PFSK-1 (cell line): ENCODE measurements at regions not wholly inside any gene's neighbourhood (a gene's known extent, or its start where the extent isn't known, plus 50 kb on each side); places are given as distances from the start of the nearest gene placed in this dataset.

Experiments
- FOXP2 ChIP-seq: optimal IDR thresholded peaks from 2 replicates; pipeline ENCODE3; 2011; ENCODE audit warnings: borderline replicate concordance, control low read depth, inconsistent platforms; ENCODE audit not compliant: insufficient read depth; ENCODE audit errors: extremely low read length, extremely low read depth
- POLR2AphosphoS5 ChIP-seq: IDR thresholded peaks from 2 replicates; pipeline ENCODE4 v1.6.1; 2012; ENCODE audit warnings: low read depth, mild to moderate bottlenecking, control low read depth, low read length, moderate library complexity
- SIN3A ChIP-seq: IDR thresholded peaks from 2 replicates; pipeline ENCODE4 v1.6.1; 2012; ENCODE audit warnings: mild to moderate bottlenecking, low read length, moderate library complexity, borderline replicate concordance; ENCODE audit not compliant: insufficient read depth
- TAF1 ChIP-seq: IDR thresholded peaks from 2 replicates; pipeline ENCODE4 v1.6.1; 2012; ENCODE audit warnings: low read length, control low read depth, borderline replicate concordance; ENCODE audit not compliant: insufficient read depth
- TF ChIP-seq, protein P1 (sequence below), 2 experiments: IDR thresholded peaks; 2 replicates each; pipeline versions ENCODE4 v1.6.1 to v1.8.0; 2011 to 2012; ENCODE audit warnings: low read depth in 2 of 2, low read length in 2 of 2, control low read depth in 1 of 2, inconsistent platforms in 1 of 2, mild to moderate bottlenecking in 1 of 2, moderate library complexity in 1 of 2; ENCODE audit not compliant: insufficient read depth in 1 of 2

DNA sequence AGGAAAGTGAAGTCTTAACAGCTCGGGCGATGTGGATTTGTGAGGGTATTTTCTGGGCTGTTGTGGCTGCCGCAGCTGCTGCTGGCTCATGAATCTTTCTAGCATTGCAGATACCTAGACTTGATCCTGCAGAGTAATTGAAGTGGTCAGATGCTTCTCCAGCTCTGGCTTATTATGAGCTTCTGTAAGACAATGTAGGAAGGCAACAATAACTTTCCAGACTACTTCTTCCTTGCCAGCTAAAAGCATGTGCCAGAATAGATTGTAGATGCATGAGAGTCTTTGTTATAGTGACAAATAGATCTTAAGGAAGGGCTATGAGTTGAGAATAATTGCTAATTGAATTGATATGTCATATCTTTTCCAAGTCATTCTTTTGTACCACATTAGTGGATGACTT is 461.4 kb upstream of the POT1 start:
- TF ChIP-seq, protein P1, sequence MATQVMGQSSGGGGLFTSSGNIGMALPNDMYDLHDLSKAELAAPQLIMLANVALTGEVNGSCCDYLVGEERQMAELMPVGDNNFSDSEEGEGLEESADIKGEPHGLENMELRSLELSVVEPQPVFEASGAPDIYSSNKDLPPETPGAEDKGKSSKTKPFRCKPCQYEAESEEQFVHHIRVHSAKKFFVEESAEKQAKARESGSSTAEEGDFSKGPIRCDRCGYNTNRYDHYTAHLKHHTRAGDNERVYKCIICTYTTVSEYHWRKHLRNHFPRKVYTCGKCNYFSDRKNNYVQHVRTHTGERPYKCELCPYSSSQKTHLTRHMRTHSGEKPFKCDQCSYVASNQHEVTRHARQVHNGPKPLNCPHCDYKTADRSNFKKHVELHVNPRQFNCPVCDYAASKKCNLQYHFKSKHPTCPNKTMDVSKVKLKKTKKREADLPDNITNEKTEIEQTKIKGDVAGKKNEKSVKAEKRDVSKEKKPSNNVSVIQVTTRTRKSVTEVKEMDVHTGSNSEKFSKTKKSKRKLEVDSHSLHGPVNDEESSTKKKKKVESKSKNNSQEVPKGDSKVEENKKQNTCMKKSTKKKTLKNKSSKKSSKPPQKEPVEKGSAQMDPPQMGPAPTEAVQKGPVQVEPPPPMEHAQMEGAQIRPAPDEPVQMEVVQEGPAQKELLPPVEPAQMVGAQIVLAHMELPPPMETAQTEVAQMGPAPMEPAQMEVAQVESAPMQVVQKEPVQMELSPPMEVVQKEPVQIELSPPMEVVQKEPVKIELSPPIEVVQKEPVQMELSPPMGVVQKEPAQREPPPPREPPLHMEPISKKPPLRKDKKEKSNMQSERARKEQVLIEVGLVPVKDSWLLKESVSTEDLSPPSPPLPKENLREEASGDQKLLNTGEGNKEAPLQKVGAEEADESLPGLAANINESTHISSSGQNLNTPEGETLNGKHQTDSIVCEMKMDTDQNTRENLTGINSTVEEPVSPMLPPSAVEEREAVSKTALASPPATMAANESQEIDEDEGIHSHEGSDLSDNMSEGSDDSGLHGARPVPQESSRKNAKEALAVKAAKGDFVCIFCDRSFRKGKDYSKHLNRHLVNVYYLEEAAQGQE (IDR thresholded peaks at IDR 0.05; ENCODE audit: insufficient read depth in 1 of 2, low read depth in 2 of 2, low read length in 2 of 2) = no peak
- TF ChIP-seq TAF1 (no peak), FOXP2 (no peak), SIN3A (no peak), POLR2AphosphoS5 (no peak)

GRCh38 chr7:125386211-125386610 is 456.6 kb upstream of the POT1 start:
- TF ChIP-seq POLR2AphosphoS5 = no peak
- no peak for TF ChIP-seq TAF1
- TF ChIP-seq SIN3A = no peak
- TF ChIP-seq, protein P1 (IDR thresholded peaks at IDR 0.05; ENCODE audit: insufficient read depth in 1 of 2, low read depth in 2 of 2, low read length in 2 of 2) = no peak
- no peak for TF ChIP-seq FOXP2

DNA sequence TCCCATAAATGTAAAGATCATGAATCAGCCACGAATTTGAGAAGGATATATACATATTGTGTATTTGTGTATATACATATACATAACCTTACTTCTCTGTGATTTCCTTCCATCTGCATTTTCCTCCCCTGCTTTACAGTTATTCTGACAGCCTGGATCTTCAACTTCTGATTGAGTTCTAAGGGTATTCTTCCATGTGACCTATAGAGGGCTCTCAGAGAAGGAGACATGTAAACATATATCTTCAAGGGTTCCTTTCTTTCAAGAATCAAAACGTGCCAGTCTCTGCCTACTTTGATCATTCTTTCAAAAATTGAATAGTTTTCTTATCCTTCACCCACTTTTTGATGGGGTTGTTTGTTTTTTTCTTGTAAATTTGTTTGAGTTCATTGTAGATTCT is 453.7 kb upstream of the POT1 start:
- TF ChIP-seq POLR2AphosphoS5 (no peak), TAF1 (no peak), SIN3A (no peak), FOXP2 (no peak)
- TF ChIP-seq, protein P1 (IDR thresholded peaks at IDR 0.05; ENCODE audit: insufficient read depth in 1 of 2, low read depth in 2 of 2, low read length in 2 of 2) = no peak

DNA sequence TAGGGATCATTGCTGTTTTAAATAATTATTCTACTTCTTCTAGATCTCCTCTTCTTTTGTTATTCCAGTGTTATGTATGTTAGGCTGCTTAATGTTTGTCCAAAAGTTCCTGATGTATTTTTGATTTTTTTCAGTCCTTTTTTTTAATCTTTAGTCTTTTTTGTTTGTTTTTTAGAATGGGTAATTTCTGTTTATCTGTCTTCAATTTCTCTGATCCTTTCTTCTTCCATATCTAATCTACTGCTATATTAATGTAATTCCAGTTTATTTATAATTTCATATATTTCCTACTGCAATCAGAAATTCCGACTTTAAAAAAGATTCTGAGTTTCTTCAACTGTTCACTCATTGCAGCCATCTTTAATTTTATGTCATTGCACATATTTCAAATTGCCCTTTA is 452.8 kb upstream of the POT1 start:
- TF ChIP-seq FOXP2 (no peak), SIN3A (no peak), TAF1 (no peak), POLR2AphosphoS5 (no peak)
- TF ChIP-seq, protein P1 (IDR thresholded peaks at IDR 0.05; ENCODE audit: insufficient read depth in 1 of 2, low read depth in 2 of 2, low read length in 2 of 2) = no peak

- TF ChIP-seq SIN3A = no peak
- no peak for TF ChIP-seq POLR2AphosphoS5
- TF ChIP-seq, protein P1 (IDR thresholded peaks at IDR 0.05; ENCODE audit: insufficient read depth in 1 of 2, low read depth in 2 of 2, low read length in 2 of 2) = no peak
- no peak for TF ChIP-seq FOXP2
- no peak for TF ChIP-seq TAF1
These were observed 446.3 kb upstream of the POT1 start for GRCh38 chr7:125375942-125376341.
